22Rv1 (cell line): ENCODE measurements at regions not wholly inside any gene's neighbourhood (a gene's known extent, or its start where the extent isn't known, plus 50 kb on each side); places are given as distances from the start of the nearest gene placed in this dataset.

Experiments used
- H3K27ac ChIP-seq: fragments of 450-650 bp; 2 replicates; pipeline ENCODE4 v1.5.1; 2017
- ZFX ChIP-seq: fragments of 450-650 bp; IDR thresholded peaks from 2 replicates; pipeline ENCODE4 v1.6.1; 2017; ENCODE audit warnings: antibody characterized with exemption, borderline replicate concordance
- TF ChIP-seq, protein P1 (sequence below): fragments of 450-650 bp; IDR thresholded peaks from 2 replicates; pipeline ENCODE4 v1.5.1; 2017; ENCODE audit warnings: mild to moderate bottlenecking

DNA sequence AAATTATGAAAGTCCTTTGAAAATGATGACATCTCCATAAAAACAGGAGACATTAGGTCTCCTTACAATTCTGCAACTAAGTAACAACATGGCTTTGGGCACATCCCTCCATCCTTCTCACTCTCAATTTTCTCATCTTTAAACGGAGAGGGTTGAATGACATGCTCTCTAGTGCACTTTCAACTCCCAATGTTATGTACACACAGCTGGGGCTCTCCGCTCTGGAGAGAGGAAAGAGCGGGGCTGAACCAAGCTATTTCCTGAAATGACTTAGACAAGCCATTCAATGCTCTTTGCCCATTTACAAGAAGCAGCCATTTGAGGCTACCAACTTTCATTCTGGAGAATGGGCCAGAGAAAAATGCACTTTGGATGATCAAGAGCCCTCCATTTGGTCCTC is 144.2 kb upstream of the BNIP2 start:
- no peak for TF ChIP-seq ZFX
- TF ChIP-seq, protein P1, sequence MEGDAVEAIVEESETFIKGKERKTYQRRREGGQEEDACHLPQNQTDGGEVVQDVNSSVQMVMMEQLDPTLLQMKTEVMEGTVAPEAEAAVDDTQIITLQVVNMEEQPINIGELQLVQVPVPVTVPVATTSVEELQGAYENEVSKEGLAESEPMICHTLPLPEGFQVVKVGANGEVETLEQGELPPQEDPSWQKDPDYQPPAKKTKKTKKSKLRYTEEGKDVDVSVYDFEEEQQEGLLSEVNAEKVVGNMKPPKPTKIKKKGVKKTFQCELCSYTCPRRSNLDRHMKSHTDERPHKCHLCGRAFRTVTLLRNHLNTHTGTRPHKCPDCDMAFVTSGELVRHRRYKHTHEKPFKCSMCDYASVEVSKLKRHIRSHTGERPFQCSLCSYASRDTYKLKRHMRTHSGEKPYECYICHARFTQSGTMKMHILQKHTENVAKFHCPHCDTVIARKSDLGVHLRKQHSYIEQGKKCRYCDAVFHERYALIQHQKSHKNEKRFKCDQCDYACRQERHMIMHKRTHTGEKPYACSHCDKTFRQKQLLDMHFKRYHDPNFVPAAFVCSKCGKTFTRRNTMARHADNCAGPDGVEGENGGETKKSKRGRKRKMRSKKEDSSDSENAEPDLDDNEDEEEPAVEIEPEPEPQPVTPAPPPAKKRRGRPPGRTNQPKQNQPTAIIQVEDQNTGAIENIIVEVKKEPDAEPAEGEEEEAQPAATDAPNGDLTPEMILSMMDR = no peak
- H3K27ac ChIP-seq = no peak overlapping the region

GRCh38 chr15:59830873-59831272 is 141.8 kb upstream of the BNIP2 start:
- TF ChIP-seq, protein P1 = no peak
- TF ChIP-seq ZFX = no peak
- no peak overlapping the region for H3K27ac ChIP-seq

GRCh38 chr15:59830098-59830497 is 141.0 kb upstream of the BNIP2 start:
- no peak overlapping the region for H3K27ac ChIP-seq
- TF ChIP-seq ZFX = no peak
- TF ChIP-seq, protein P1 = no peak

DNA sequence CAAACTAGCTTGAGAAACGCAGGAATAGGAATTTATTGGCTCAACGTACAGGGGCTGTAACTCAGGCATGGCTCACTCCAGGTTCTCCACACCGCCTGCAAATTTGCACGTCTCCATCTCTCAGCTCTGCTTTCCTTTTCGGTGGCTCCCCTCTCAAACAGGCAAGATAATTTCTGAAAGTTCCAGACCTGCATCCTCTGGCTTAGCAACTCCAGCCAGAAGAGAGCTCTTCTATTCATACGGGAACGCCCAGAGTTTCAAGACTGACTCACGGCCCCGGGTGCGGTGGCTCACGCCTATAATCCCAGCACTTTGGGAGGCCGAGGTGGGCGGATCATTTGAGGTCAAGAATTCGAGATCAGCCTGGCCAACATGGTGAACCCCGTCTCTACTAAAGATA is 139.7 kb upstream of the BNIP2 start:
- TF ChIP-seq, protein P1 = no peak
- TF ChIP-seq ZFX = no peak
- no peak overlapping the region for H3K27ac ChIP-seq

DNA sequence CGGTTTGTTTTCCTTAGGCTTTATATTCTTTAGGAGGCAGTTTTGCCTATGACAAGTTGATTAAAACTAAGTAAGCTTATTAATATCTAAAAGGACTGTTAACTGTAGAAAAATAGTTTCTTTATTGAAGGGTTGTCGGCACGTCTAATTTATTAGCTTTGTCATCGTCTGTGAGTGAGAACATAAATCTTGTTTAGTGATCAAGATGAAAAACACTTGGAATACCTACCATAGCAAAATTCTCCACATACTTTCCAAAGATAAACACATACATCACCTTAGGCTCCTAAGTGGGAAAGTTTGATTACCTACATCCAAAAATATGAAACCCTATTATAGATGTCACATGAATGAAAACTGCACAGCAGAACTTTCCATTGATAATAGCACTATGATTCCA is 139.1 kb upstream of the BNIP2 start:
- no peak overlapping the region for H3K27ac ChIP-seq
- TF ChIP-seq ZFX = no peak
- TF ChIP-seq, protein P1 = no peak

- TF ChIP-seq ZFX = no peak
- TF ChIP-seq, protein P1 = no peak
- no peak overlapping the region for H3K27ac ChIP-seq
These were observed 136.8 kb upstream of the BNIP2 start for GRCh38 chr15:59825901-59826300.

- TF ChIP-seq ZFX = no peak
- TF ChIP-seq, protein P1 = no peak
- no peak overlapping the region for H3K27ac ChIP-seq
These were observed 132.2 kb upstream of the BNIP2 start for GRCh38 chr15:59821286-59821685.
